ENCODE measurements at regions not wholly inside any gene's neighbourhood (a gene's known extent, or its start where the extent isn't known, plus 50 kb on each side); places are given as distances from the start of the nearest gene placed in this dataset.

- TF ChIP-seq CTCF (IDR thresholded peaks at IDR 0.05), result no peak
- no peak for TF ChIP-seq POLR2A (IDR thresholded peaks at IDR 0.05)
Measured at GRCh38 chr4:130753926-130754325, 1658.0 kb downstream of the C4orf33 start.
